NCI-H446 (cell line): ENCODE measurements at regions not wholly inside any gene's neighbourhood (a gene's known extent, or its start where the extent isn't known, plus 50 kb on each side); places are given as distances from the start of the nearest gene placed in this dataset.
"Not testable (repeated sequence)": the region's sequence is repeated elsewhere in the genome, so short reads cannot be mapped to it uniquely, and the experiment has no call there.

Experiments used
- DNase-seq, 2 experiments: peaks; one replicate each; lab custom pipeline; 2025; lab: John Stamatoyannopoulos, UW

GRCh38 chr2:83969085-83969484 is 490.0 kb downstream of the SUCLG1 start:
- DNase-seq: no peak

- no peak for DNase-seq
Observed at GRCh38 chr2:83967854-83968253, 491.2 kb downstream of the SUCLG1 start.

- not testable (repeated sequence) for DNase-seq
Observed at GRCh38 chr2:83966946-83967345, 492.1 kb downstream of the SUCLG1 start.

DNA sequence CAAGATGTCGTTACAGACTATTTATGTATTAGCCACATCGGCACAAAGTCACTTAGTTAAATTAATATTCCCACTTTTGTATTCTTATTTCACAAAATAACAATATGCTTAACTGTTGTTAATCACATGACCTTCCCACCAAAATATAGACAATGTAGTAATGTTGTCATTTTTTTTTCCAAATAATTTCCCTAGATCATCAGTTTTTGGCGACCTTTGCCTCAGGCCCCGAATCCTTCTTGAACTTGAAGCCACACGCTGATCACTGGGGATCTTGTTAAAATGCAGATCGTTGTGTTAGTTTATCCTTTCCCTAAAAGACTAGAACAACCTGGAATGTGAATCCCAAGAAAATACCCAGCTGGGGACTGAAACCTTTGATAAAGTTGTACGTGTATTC is 497.6 kb downstream of the SUCLG1 start:
- DNase-seq: no peak

GRCh38 chr2:83960371-83960770 is 498.7 kb downstream of the SUCLG1 start:
- no peak for DNase-seq

DNA sequence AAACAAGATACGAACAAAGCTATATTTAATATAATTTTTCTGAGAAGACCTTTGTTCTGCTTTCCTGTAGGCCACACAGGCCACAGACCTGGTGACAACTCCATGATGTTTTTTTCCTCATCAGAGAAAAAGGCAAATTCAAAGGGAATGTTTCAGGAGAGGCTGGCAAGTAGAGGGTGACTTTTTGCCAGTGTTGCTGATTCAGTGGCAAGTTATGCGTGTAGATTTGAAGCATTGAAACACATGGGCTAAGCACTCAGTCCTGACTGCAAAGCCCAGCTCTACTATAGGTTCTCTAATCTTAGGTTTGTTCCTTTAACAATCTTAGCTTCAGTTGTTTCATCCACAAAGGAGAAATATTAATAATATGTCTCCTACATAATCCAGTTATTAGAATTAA is 499.8 kb downstream of the SUCLG1 start:
- peak in 1 of 2 experiments; percentile 11 for DNase-seq

DNA sequence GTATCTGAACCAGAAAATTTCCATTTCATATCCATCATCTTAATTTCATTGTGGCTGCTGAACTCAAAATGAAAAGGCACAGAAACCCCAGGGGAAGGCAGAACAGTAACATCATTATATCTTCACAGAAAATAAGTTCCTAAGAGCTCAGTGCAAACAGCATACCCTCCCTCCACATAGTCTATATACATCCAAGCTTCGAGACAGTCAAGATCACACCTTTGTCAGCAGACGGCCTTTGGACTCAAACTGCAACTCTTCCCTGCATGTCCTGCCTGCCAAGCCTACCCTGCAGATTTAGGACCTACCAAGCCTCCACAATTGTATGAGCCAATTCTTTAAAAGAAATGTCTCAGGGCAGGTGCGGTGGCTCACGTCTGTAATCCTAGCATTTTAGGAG is 502.1 kb downstream of the SUCLG1 start:
- no peak for DNase-seq

- DNase-seq: no peak
Observed at GRCh38 chr2:83953697-83954096, 505.4 kb downstream of the SUCLG1 start.

DNA sequence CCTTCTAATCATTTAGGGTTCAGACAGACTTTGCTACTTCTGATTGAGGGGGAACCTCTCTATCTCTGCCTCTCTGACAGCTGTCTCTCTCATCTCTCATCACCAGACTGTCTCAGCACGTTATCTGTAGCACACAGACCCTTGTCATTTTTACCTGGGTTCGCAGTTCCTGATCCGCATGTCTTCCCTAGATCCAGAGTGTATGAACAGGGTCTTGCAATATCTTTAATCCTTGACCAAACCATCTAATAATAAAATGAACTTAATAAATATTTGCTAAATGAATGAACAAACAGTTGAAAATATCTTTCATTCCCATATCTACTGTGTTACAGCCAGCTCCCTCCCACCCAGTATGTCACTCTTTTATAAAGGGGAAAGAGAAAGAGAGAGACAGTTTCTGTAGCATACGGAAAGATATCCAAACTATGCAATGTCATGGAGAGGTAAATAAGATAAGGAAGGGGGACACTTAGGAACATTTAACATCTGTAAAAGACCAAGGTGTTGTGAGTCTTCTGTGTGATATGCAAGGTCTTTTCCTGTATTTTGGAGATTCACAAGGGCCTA is 507.6 kb downstream of the SUCLG1 start:
- DNase-seq: no peak

DNA sequence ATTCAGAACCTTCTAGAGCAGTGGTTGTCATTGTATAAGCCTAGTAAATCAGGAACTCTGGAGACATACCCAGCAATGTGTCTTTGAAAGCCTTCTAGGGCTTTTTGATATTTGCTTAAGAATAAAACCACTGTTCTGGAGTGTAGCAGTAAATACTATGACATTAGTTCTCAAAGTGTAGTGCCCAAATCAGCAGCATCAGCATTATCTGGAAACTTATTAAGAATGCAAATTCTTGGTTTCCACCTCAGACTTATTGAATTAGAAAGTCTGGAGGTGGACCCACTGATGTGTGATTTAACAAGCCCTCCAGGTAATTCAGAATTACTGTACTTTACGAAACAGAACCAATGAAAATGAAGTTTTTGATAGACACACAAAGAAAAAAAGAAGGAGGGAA is 509.7 kb downstream of the SUCLG1 start:
- no peak for DNase-seq

DNA sequence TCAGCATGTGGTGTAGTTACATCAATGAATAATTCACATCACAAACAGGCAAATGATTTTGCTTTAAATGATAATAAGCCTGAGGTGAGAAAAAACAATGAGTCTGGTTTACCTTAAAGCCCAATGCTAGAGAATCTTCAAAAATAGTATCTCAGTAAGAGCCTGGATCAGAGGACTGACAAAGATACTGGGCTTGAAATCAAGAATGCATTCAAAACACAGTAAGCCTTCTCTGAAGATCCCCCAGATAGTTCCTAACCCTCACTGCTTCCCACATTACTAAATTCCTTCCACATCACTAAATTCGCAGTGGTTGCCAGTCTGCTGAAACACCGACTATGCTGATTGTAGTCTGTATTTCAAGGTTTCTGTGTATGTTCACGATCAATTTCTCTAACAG is 514.9 kb downstream of the SUCLG1 start:
- DNase-seq: no peak

DNA sequence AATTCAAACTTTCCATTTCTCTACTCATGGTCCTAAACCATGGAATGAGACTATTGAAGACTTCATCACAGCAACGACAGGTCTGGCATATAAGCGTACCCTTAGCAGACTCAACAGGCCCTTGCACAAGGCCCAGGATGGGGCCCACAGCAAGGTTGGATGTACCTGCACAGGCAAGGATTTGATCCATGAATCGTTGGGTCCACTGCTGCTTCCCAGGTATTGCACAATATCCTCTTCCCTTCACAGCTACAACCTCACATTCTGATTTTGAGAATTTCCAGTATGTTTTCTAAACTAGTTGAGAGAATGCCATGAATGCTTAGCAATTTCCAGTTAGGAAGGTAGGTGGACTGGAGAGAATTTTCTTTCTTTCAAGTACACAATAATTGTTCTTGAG is 515.8 kb downstream of the SUCLG1 start:
- DNase-seq: no peak

DNA sequence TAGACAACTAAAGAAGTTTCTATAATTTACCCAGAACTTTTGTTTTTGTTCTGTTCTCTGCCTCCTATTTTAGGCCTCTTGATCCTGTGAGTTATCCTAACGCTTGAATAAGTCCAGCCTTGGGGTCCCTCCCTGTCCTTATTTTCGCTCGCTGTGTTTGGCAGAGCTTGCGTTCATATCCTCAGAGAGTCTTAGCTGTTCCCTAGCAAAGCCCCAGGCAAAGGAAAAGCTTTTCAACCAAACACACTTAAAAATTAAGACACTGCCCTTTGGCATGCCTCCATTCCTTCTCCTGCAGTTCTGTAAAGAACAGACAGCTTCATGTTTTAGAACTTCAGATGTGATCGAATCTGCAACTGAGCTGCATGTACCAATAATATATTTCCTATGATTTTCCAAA is 517.2 kb downstream of the SUCLG1 start:
- no peak for DNase-seq

- DNase-seq: no peak
Observed at GRCh38 chr2:83933749-83934148, 525.3 kb downstream of the SUCLG1 start.

- DNase-seq: no peak
Observed at GRCh38 chr2:83923531-83923930, 535.5 kb downstream of the SUCLG1 start.

GRCh38 chr2:83916559-83916958 is 542.5 kb downstream of the SUCLG1 start:
- no peak for DNase-seq

DNA sequence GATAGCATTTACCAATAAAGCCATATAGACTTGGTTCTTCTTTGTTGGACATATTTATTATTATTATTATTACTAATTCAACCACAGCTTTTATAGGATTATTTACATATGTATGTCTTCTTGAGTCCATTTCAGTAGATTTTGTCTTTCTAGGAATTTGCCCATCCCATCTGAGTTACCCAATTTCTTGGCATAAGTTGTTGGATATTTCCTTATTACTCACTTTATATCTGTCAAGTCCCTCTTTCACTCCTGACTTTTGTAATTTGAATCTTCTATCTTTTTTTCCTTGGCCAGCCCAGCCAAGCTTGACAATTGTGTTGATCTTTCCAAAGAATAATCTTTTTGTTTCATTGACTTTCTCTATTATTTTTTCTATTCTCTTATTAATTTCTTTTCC is 543.7 kb downstream of the SUCLG1 start:
- DNase-seq: no peak

GRCh38 chr2:83908750-83909149 is 550.3 kb downstream of the SUCLG1 start:
- DNase-seq: no peak

- no peak for DNase-seq
Observed at GRCh38 chr2:83901317-83901716, 557.8 kb downstream of the SUCLG1 start.

GRCh38 chr2:83900862-83901261 is 558.2 kb downstream of the SUCLG1 start:
- no peak for DNase-seq

GRCh38 chr2:83899271-83899670 is 559.8 kb downstream of the SUCLG1 start:
- no peak for DNase-seq

- DNase-seq: no peak
Observed at GRCh38 chr2:83894976-83895375, 564.1 kb downstream of the SUCLG1 start.

GRCh38 chr2:83887757-83888156 is 571.3 kb downstream of the SUCLG1 start:
- no peak for DNase-seq

- no peak for DNase-seq
Observed at GRCh38 chr2:83879127-83879526, 580.0 kb downstream of the SUCLG1 start.

DNA sequence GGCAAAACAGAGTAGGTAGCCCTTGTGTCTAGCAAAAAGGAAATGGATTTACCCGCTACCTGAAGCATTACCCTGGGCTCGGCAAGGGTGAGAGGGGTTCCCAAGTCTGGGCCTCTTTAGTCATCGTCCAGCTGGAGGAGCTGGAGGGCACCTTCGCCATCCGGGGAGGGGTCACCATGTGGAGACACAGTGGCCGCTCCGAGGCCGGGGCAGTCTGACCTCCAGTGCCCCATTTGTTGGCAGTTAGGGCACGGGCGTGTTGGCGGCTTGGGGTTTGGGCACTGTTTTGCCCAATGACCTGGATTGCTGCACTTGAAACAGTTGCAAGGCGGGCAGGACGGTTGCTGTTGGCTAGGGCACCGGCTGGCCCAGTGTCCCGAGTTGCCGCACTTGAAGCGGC is 581.8 kb downstream of the SUCLG1 start:
- DNase-seq: not testable (repeated sequence)
